ENCODE measurements at regions not wholly inside any gene's neighbourhood (a gene's known extent, or its start where the extent isn't known, plus 50 kb on each side); places are given as distances from the start of the nearest gene placed in this dataset.

DNA sequence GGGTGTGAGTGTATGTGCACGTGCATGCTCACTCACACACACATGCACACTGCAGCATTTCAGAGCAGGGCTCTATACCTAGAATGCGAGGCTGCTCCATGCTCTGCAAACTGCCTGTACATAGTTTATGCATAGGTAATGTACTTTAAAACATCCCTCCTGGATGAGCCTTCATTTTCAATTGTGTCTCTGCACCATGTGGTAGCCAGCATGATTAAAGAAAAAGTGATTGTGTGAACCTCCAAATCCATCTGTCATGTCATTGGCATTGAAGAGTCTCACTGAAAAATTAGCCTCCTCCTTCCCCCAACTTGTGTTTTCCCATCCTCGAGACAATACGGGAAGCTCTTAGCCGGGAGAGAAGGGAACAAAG, 120.9 kb upstream of the SPATS2L start:
- Histone ChIP-seq H2AFZ (ENCODE audit: low read depth, low read length) (no peak overlapping the region), H3K9ac (ENCODE audit: low read length) (no peak overlapping the region), H3K27ac (ENCODE audit: low read depth, low read length) (no peak overlapping the region), H3K79me2 (ENCODE audit: insufficient read depth, low read length) (no peaks in the 10 kb centered on the region), H3K4me1 (ENCODE audit: insufficient read depth, low read length) (no peaks in the 10 kb centered on the region), H4K20me1 (ENCODE audit: insufficient read depth, low read length) (no peaks in the 10 kb centered on the region), H3K9me3 (ENCODE audit: insufficient read depth, low read depth, low read length) (no peaks in the 10 kb centered on the region), H3K4me3 (ENCODE audit: insufficient read depth, low read depth, low read length) (no peak overlapping the region), H3K27me3 (ENCODE audit: insufficient read depth, low read length) (no peaks in the 10 kb centered on the region), H3K36me3 (ENCODE audit: insufficient read depth, low read length) (no peaks in the 10 kb centered on the region), H3K4me2 (ENCODE audit: low read length) (no peak overlapping the region)
- TF ChIP-seq, protein P1, sequence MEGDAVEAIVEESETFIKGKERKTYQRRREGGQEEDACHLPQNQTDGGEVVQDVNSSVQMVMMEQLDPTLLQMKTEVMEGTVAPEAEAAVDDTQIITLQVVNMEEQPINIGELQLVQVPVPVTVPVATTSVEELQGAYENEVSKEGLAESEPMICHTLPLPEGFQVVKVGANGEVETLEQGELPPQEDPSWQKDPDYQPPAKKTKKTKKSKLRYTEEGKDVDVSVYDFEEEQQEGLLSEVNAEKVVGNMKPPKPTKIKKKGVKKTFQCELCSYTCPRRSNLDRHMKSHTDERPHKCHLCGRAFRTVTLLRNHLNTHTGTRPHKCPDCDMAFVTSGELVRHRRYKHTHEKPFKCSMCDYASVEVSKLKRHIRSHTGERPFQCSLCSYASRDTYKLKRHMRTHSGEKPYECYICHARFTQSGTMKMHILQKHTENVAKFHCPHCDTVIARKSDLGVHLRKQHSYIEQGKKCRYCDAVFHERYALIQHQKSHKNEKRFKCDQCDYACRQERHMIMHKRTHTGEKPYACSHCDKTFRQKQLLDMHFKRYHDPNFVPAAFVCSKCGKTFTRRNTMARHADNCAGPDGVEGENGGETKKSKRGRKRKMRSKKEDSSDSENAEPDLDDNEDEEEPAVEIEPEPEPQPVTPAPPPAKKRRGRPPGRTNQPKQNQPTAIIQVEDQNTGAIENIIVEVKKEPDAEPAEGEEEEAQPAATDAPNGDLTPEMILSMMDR (IDR thresholded peaks at IDR 0.05; ENCODE audit: insufficient read depth, low read depth, low read length), result no peak
- no peak for TF ChIP-seq EZH2 (IDR thresholded peaks at IDR 0.05; ENCODE audit: insufficient read depth, low read length)
- peak overlapping the region; percentile 35 for H3K27ac Mint-ChIP-seq (ENCODE audit: unreplicated experiment)
- no peak for FAIRE-seq
- no peak for DNase-seq (ENCODE audit: low read depth)
- no peaks in the 10 kb centered on the region for H3K9me3 Mint-ChIP-seq (ENCODE audit: unreplicated experiment)
- peaks cover 1% of the 10 kb centered on the region for H3K27me3 Mint-ChIP-seq (ENCODE audit: low read depth, unreplicated experiment)
- H3K4me1 Mint-ChIP-seq (ENCODE audit: low read depth, unreplicated experiment), result peaks cover 22% of the 10 kb centered on the region
- peaks cover 2% of the 10 kb centered on the region for H3K36me3 Mint-ChIP-seq (ENCODE audit: low read depth, unreplicated experiment)
- H3K4me3 Mint-ChIP-seq (ENCODE audit: unreplicated experiment), result no peak overlapping the region

DNA sequence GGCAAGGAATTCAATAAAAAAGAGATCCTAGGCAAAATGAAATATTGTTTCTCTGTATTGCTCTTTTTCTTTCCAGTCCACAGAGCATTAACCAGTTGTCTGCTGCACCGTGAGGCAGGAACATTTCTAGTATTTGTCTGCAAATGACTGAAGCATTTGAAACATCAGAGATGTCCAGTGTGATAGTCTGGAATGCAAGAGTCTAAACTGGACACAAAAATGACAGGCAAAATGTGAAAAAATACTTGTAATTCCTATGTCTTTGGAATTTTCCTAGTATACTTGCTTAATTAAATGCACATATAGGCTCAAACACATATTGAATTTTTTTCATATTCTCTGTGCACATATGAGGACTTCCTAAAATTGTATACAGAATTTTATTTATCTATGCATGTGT, 120.5 kb upstream of the SPATS2L start:
- no peaks in the 10 kb centered on the region for H3K4me1 ChIP-seq (ENCODE audit: insufficient read depth, low read length)
- no peaks in the 10 kb centered on the region for H3K36me3 ChIP-seq (ENCODE audit: insufficient read depth, low read length)
- no peaks in the 10 kb centered on the region for H3K9me3 ChIP-seq (ENCODE audit: insufficient read depth, low read depth, low read length)
- TF ChIP-seq EZH2 (IDR thresholded peaks at IDR 0.05; ENCODE audit: insufficient read depth, low read length), result no peak
- TF ChIP-seq, protein P1 (IDR thresholded peaks at IDR 0.05; ENCODE audit: insufficient read depth, low read depth, low read length), result no peak
- no peaks in the 10 kb centered on the region for H3K9me3 Mint-ChIP-seq (ENCODE audit: unreplicated experiment)
- peaks cover 2% of the 10 kb centered on the region for H3K36me3 Mint-ChIP-seq (ENCODE audit: low read depth, unreplicated experiment)
- no peak overlapping the region for H3K4me3 ChIP-seq (ENCODE audit: insufficient read depth, low read depth, low read length)
- DNase-seq (ENCODE audit: low read depth), result no peak
- H2AFZ ChIP-seq (ENCODE audit: low read depth, low read length), result no peak overlapping the region
- H3K27ac Mint-ChIP-seq (ENCODE audit: unreplicated experiment), result peak overlapping the region; percentile 35
- H3K79me2 ChIP-seq (ENCODE audit: insufficient read depth, low read length), result no peaks in the 10 kb centered on the region
- H3K27me3 Mint-ChIP-seq (ENCODE audit: low read depth, unreplicated experiment), result peaks cover 1% of the 10 kb centered on the region
- peaks cover under 1% of the 10 kb centered on the region for H3K27me3 ChIP-seq (ENCODE audit: insufficient read depth, low read length)
- H3K27ac ChIP-seq (ENCODE audit: low read depth, low read length), result no peak overlapping the region
- no peak overlapping the region for H3K9ac ChIP-seq (ENCODE audit: low read length)
- H4K20me1 ChIP-seq (ENCODE audit: insufficient read depth, low read length), result no peaks in the 10 kb centered on the region
- no peak for FAIRE-seq
- H3K4me1 Mint-ChIP-seq (ENCODE audit: low read depth, unreplicated experiment), result peaks cover 22% of the 10 kb centered on the region
- H3K4me3 Mint-ChIP-seq (ENCODE audit: unreplicated experiment), result no peak overlapping the region
- no peak overlapping the region for H3K4me2 ChIP-seq (ENCODE audit: low read length)

DNA sequence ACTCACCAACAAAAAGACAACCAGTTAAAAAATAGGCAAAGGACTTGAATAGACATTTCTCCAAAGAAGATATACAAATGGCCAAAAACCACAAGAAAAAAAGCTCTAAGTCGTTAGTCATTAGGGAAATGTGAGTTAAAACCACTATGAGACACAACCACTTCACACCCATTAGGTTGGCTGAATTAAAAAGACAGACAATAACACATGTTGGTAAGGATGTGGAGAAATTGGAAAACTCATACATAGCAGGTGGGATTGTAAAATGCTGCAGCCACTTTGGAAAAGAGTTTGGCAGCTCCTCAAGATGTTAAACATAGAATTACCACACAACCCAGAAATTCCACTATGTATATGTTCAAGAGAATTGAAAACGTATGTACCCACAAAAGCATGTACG, 117.6 kb upstream of the SPATS2L start:
- Histone ChIP-seq H3K27me3 (ENCODE audit: insufficient read depth, low read length) (peaks cover 2% of the 10 kb centered on the region), H3K4me2 (ENCODE audit: low read length) (no peak overlapping the region), H2AFZ (ENCODE audit: low read depth, low read length) (no peak overlapping the region), H3K9me3 (ENCODE audit: insufficient read depth, low read depth, low read length) (no peaks in the 10 kb centered on the region), H4K20me1 (ENCODE audit: insufficient read depth, low read length) (no peaks in the 10 kb centered on the region), H3K4me1 (ENCODE audit: insufficient read depth, low read length) (no peaks in the 10 kb centered on the region), H3K36me3 (ENCODE audit: insufficient read depth, low read length) (no peaks in the 10 kb centered on the region), H3K9ac (ENCODE audit: low read length) (no peak overlapping the region), H3K27ac (ENCODE audit: low read depth, low read length) (no peak overlapping the region), H3K4me3 (ENCODE audit: insufficient read depth, low read depth, low read length) (no peak overlapping the region), H3K79me2 (ENCODE audit: insufficient read depth, low read length) (no peaks in the 10 kb centered on the region)
- H3K4me3 Mint-ChIP-seq (ENCODE audit: unreplicated experiment), result no peak overlapping the region
- no peak for FAIRE-seq
- peak; percentile 58 for DNase-seq (ENCODE audit: low read depth)
- H3K9me3 Mint-ChIP-seq (ENCODE audit: unreplicated experiment), result no peaks in the 10 kb centered on the region
- H3K36me3 Mint-ChIP-seq (ENCODE audit: low read depth, unreplicated experiment), result peaks cover 2% of the 10 kb centered on the region
- H3K27me3 Mint-ChIP-seq (ENCODE audit: low read depth, unreplicated experiment), result peaks cover 4% of the 10 kb centered on the region
- H3K4me1 Mint-ChIP-seq (ENCODE audit: low read depth, unreplicated experiment), result peaks cover 20% of the 10 kb centered on the region
- TF ChIP-seq, protein P1 (IDR thresholded peaks at IDR 0.05; ENCODE audit: insufficient read depth, low read depth, low read length), result no peak
- no peak for TF ChIP-seq EZH2 (IDR thresholded peaks at IDR 0.05; ENCODE audit: insufficient read depth, low read length)
- no peak overlapping the region for H3K27ac Mint-ChIP-seq (ENCODE audit: unreplicated experiment)

All from astrocyte (in vitro differentiated cells and primary cell).